HG03558 (cell line): ENCODE measurements at regions not wholly inside any gene's neighbourhood (a gene's known extent, or its start where the extent isn't known, plus 50 kb on each side); places are given as distances from the start of the nearest gene placed in this dataset.
A peak's percentile ranks its signal among the peaks of the same experiment; 100 is the strongest.

ENCODE experiments used
- ATAC-seq: cut with Tn5 transposase; IDR thresholded peaks from one replicate; pipeline ENCODE4 v1.9.1; 2021; ENCODE audit warnings: moderate number of reproducible peaks; ENCODE audit not compliant: unreplicated experiment; ENCODE audit errors: extremely low read depth

DNA sequence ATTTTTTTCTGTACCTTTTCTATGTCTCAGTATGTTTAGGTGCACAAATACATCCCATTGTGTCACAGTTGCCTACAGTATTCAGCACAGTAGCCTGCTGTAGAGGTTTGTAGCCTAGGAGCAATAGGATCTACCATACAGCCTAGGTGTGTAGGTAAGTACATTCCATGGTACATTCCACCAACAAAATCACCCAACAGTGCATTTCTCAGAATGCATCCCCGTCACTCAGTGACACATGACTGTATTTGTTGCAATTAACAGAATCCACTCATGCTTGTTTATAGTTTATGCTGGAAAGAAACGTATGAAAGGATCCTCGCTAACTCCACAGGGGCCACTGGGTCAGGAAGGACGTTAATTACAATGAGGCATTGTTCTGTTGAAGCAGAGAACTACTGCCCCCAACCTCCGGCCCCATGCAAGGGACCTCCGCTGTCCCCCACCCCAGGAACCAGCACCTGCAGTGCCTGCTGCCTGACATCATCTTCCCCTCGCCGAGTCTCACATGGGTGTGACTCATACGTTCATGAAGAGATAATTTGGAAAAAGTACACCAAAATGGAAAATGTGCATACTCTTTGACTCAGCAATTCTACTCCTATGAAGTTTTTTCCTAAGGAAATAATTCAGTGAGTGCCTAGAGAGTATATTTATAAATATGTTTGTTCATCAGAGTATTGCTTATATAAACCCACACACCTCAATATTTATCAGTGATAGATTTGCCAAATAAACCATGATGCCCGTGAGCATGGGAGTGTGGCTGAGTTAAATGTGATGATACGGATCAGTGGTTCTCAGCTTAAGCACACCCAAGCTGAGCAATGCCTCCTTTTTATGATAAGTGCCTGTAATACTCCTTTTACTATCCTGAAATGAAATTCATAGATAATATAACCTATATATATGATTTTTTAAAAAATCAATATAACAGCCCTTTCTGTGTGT lies 156.4 kb upstream of the ECI2 start:
- ATAC-seq, result no peak

- ATAC-seq, result no peak
Measured at GRCh38 chr6:4289770-4290320, 154.5 kb upstream of the ECI2 start.

DNA sequence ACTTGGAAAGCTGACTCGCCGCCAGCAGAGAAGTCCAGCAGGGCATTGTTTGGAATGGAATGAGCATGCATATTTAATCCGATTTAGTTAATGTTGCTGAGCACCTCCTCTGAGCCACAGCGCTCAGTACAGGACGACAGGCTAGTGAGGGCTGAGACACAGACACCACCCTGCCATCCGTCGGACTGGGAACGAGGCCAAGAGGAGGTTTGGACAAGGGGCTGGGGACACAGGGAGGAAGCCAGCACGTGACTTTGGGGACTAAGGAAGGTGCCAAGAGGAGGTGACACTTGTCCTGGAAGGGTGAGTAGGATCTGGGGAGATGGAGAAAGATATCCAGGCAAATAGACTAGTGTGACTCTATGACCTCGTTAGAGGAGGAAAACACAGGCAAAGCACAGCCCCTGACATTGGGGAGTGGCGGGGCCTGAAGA lies 152.5 kb upstream of the ECI2 start:
- ATAC-seq, result no peak

- no peak for ATAC-seq
Measured at GRCh38 chr6:4287372-4287771, 152.0 kb upstream of the ECI2 start.

- ATAC-seq, result no peak
Measured at GRCh38 chr6:4282926-4283325, 147.6 kb upstream of the ECI2 start.

- peak; percentile 75 for ATAC-seq
Measured at GRCh38 chr6:4281341-4282293, 146.2 kb upstream of the ECI2 start.

DNA sequence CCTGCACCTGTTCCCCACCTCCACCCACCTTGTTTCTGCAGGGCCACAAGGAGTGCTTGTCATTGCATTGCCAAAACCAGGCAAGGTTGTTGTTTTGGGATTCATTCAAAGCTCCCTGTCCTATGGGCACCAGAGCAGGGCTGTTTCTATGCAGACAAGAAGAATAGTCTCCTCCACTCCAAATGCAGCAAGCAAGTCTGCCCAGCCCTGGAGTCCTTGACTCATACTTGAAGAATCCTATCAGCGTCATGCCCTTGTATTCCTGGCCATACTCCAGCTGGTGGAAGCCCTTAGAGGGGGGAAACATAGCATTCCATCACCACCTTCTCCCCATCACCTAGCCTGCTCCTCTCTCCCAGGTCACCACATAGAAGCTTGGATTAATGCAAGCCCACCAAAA lies 145.3 kb upstream of the ECI2 start:
- no peak for ATAC-seq

DNA sequence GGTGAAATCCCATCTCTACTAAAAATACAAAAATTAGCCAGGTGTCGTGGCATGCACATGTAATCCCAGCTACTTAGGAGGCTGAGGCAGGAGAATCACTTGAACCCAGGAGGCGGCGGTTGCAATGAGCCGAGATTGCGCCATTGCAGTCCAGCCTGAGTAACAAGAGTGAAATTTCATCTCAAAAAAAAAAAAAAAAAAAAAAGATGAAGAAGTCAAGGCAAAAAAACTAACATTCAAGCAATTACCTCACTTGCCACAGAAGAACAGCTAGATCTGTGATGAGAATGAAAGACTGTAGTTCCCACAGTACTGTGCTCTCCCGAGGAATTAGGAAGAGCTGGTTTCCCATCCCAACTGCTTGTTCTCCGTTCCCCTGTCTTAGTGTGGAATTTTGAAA lies 144.7 kb upstream of the ECI2 start:
- ATAC-seq, result no peak

GRCh38 chr6:4274382-4275082 lies 139.2 kb upstream of the ECI2 start:
- no peak for ATAC-seq

GRCh38 chr6:4272996-4273395 lies 137.6 kb upstream of the ECI2 start:
- ATAC-seq, result no peak

DNA sequence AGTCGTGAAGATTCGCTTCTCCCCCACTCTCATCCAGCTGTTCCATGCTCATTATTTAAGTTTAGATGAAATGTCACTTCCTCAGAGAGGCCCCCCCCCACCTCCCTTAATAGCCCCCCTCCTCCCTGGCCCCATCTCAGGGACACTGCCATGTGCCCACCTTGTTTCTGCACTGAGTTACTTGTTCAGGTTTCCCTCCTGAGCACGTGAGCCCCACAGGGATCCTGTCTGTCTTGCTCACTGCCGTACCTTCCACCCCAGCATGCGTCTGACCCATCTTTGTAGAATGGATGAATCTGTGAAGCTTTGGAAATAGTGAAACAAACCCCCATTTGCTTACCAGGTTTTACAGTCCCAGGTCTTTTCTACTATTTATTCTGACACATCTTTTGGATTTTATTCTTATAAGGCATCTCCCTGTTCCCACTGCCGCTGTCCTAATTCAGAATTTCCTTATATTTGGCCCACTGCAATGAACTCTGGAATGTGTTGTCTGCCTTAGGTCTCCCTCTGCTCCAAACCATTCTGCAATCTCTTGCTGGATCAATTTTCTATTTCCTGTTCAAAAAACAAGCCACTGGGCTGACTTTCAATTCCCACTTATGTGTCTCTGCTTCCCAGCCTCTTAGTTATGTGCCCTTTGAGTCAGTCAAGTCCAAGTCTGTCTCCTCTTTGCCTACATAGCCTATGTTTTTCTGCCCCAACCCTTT lies 136.5 kb upstream of the ECI2 start:
- no peak for ATAC-seq

DNA sequence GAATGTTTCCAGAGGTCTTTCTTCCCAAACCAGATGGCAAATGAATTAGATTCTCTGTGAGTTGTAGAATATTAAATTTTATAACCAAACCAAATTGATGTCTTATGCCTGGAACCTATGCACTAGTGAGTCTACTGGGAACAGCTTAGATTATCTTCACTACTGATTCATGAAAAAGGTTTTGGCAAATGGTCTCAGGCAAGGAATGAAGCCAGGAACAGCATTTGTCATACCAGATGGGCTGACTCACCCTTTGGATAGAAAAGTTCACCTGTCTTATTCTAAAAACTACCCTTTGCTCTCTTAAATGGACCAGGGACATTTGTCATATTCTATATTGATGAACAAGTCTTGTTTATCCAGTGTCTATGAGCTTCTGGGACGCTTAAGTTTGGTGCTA lies 135.4 kb upstream of the ECI2 start:
- ATAC-seq, result no peak

GRCh38 chr6:4270001-4270400 lies 134.6 kb upstream of the ECI2 start:
- ATAC-seq, result no peak

DNA sequence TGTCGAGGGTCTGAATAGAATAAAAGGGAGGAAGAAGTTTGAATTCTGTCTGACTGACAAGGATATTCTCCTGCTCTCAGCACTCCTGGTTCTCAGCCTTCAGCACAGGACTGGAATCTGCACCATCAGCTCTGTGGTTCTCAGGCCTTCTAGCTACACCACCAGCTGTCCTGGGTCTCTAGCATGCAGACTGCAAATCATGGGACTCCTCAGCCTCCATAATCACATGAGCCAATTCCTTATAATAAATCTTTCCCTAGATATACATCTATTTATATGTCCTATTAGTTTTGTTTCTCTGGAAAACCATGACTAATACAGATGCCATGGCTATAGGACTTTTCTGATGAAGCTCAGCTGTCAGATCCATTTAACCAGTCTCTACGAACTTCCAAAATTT lies 132.8 kb upstream of the ECI2 start:
- ATAC-seq, result no peak

DNA sequence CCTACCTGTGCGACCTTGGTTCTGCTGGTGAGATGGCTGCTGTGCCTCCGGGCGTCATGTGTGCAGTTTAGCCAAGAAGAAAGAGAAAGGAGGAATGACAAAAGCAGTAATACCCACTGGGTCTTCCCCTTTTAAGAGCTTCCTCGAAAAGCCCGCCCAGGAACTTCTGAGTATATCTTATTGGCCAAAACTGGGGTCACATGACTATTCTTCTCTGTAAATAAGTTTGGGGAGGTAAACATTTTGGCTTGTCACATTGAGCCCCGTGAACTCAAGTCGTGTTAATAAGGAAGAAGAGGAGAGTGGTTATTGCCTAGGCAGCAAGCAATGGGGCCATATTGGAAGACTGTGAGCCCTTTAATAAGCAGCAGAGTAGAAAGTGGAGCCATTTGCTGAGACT lies 130.4 kb upstream of the ECI2 start:
- ATAC-seq, result no peak

DNA sequence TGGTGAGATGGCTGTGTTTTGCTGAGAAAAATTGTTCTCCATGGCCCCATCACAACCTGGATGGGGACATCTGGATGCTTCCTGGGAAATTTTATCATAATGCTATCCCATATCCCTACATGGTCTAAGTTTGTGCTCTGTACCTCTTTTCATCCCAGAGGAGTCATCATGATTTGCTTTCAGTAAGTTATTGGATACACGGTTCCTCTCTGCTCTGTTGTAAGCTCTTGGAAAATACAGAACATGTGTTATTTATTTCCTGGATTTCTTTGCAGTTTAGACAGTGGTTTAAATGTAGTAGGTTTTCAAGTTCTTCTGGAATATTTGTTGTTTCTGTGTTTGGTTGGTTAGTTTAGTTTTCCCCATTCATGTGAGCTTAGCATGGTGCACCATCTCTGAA lies 129.2 kb upstream of the ECI2 start:
- no peak for ATAC-seq

DNA sequence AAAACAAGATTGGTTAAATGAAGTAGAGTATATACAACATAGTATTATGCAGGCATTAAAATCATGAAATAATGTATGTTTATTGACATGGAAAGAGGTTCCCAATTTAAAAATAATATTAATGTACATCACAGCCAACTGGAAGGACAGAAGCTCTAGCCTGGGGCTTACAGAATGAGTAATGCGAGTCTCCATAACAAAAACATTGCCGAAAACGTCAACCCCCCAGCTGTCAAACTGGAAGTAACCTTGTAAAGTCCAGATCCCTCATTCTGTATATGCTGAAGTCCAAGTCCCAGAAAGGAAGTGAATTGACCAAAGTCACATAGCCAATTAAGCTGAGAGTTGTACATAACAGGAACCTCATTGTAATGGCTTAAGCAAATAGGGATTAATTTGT lies 128.7 kb upstream of the ECI2 start:
- no peak for ATAC-seq

- ATAC-seq, result no peak
Measured at GRCh38 chr6:4262526-4262925, 127.2 kb upstream of the ECI2 start.

GRCh38 chr6:4259391-4259790 lies 124.0 kb upstream of the ECI2 start:
- no peak for ATAC-seq

- ATAC-seq, result no peak
Measured at GRCh38 chr6:4258733-4259132, 123.4 kb upstream of the ECI2 start.
